ENCODE measurements at regions not wholly inside any gene's neighbourhood (a gene's known extent, or its start where the extent isn't known, plus 50 kb on each side); places are given as distances from the start of the nearest gene placed in this dataset.

- Histone ChIP-seq H3K4me3 (replicated peaks in 1 of 3; ENCODE audit: insufficient read depth in 1 of 3, low read depth in 1 of 3, low read length in 3 of 3) (no peak overlapping the region), H3K27ac (ENCODE audit: insufficient read depth, low read depth, low read length) (no peak overlapping the region), H3K9me3 (replicated peaks; ENCODE audit: control insufficient read depth, insufficient read depth, low read length) (no peaks in the 10 kb centered on the region), H3K79me2 (ENCODE audit: control insufficient read depth, insufficient read depth, low read length) (no peaks in the 10 kb centered on the region), H3K36me3 (ENCODE audit: control insufficient read depth in 2 of 2, extremely low read depth in 1 of 2, insufficient read depth in 2 of 2, low read length in 2 of 2) (no peaks in the 10 kb centered on the region), H3K9me1 (replicated peaks; ENCODE audit: control insufficient read depth, extremely low read depth, insufficient read depth, low read length) (no peaks in the 10 kb centered on the region), H3K4me2 (ENCODE audit: insufficient read depth, low read length) (no peak overlapping the region), H3K27me3 (ENCODE audit: control insufficient read depth in 2 of 2, insufficient read depth in 2 of 2, low read length in 2 of 2) (peaks cover 2 to 5% of the 10 kb centered on the region in 2 experiments), H3K4me1 (ENCODE audit: control insufficient read depth, extremely low read depth, insufficient read depth, low read length) (peaks cover 8% of the 10 kb centered on the region), H3K9ac (replicated peaks; ENCODE audit: extremely low read depth, insufficient read depth, low read length) (no peak overlapping the region), H4K20me1 (replicated peaks; ENCODE audit: control insufficient read depth, extremely low read depth, insufficient read depth, low read length) (no peaks in the 10 kb centered on the region), H2AFZ (ENCODE audit: low read depth, low read length) (no peak overlapping the region)
- intact Hi-C loops (cut with micrococcal nuclease) = no loop called here
- no TSS peak for BruUV-seq (replicated peaks)
- TF ChIP-seq FOS (IDR thresholded peaks at IDR 0.05; ENCODE audit: borderline replicate concordance, insufficient read depth, low read length) (no peak), EZH2 (IDR thresholded peaks at IDR 0.05; ENCODE audit: borderline replicate concordance, low read depth, low read length, severe bottlenecking) (no peak), MAX (IDR thresholded peaks at IDR 0.05; ENCODE audit: insufficient read depth, insufficient read length) (no peak), JUN (IDR thresholded peaks at IDR 0.05; ENCODE audit: borderline replicate concordance, insufficient read depth, insufficient read length, low read depth) (no peak)
- POLR2A ChIA-PET = no interaction called here
- DNase-seq (ENCODE audit: low read depth, low spot score) (no peak), FAIRE-seq (no peak)
- CTCF ChIA-PET = no interaction called here
- dilution Hi-C loops (cut with MboI; ENCODE audit: extremely low pct_ligation_motif_present, low sequenced_read_pairs) = no loop called here
These were observed 297.8 kb upstream of the PIK3C3 start for GRCh38 chr18:41657189-41657588.

- intact Hi-C loops (cut with micrococcal nuclease) (no loop called here), dilution Hi-C loops (cut with MboI; ENCODE audit: extremely low pct_ligation_motif_present, low sequenced_read_pairs) (no loop called here)
- Histone ChIP-seq H3K27me3 (ENCODE audit: control insufficient read depth in 2 of 2, insufficient read depth in 2 of 2, low read length in 2 of 2) (peaks cover 4 to 5% of the 10 kb centered on the region in 2 experiments), H3K4me2 (ENCODE audit: insufficient read depth, low read length) (no peak overlapping the region), H3K4me3 (replicated peaks in 1 of 3; ENCODE audit: insufficient read depth in 1 of 3, low read depth in 1 of 3, low read length in 3 of 3) (no peak overlapping the region), H3K4me1 (ENCODE audit: control insufficient read depth, extremely low read depth, insufficient read depth, low read length) (peaks cover 2% of the 10 kb centered on the region), H4K20me1 (replicated peaks; ENCODE audit: control insufficient read depth, extremely low read depth, insufficient read depth, low read length) (no peaks in the 10 kb centered on the region), H3K9me1 (replicated peaks; ENCODE audit: control insufficient read depth, extremely low read depth, insufficient read depth, low read length) (no peaks in the 10 kb centered on the region), H2AFZ (ENCODE audit: low read depth, low read length) (no peak overlapping the region), H3K36me3 (ENCODE audit: control insufficient read depth in 2 of 2, extremely low read depth in 1 of 2, insufficient read depth in 2 of 2, low read length in 2 of 2) (no peaks in the 10 kb centered on the region), H3K27ac (ENCODE audit: insufficient read depth, low read depth, low read length) (no peak overlapping the region), H3K9me3 (replicated peaks; ENCODE audit: control insufficient read depth, insufficient read depth, low read length) (no peaks in the 10 kb centered on the region), H3K9ac (replicated peaks; ENCODE audit: extremely low read depth, insufficient read depth, low read length) (no peak overlapping the region), H3K79me2 (ENCODE audit: control insufficient read depth, insufficient read depth, low read length) (no peaks in the 10 kb centered on the region)
- FAIRE-seq (no peak), DNase-seq (ENCODE audit: low read depth, low spot score) (no peak)
- no TSS peak for BruUV-seq (replicated peaks)
- ChIA-PET POLR2A (no interaction called here), CTCF (no interaction called here)
- TF ChIP-seq JUN (IDR thresholded peaks at IDR 0.05; ENCODE audit: borderline replicate concordance, insufficient read depth, insufficient read length, low read depth) (no peak), GATA2 (IDR thresholded peaks at IDR 0.05; ENCODE audit: insufficient read depth, insufficient read length, low read depth, low read length) (no peak), POLR2A (IDR thresholded peaks at IDR 0.05; ENCODE audit: low read depth, low read length) (no peak), MYC (IDR thresholded peaks at IDR 0.05; ENCODE audit: low read depth, low read length) (no peak), MAX (IDR thresholded peaks at IDR 0.05; ENCODE audit: insufficient read depth, insufficient read length) (no peak)
These were observed 300.0 kb upstream of the PIK3C3 start for GRCh38 chr18:41655074-41655473.

Measured in endothelial cell of umbilical vein (primary cell).